SH-SY5Y (cell line): ENCODE measurements at regions not wholly inside any gene's neighbourhood (a gene's known extent, or its start where the extent isn't known, plus 50 kb on each side); places are given as distances from the start of the nearest gene placed in this dataset.

Experiments
- GATA2 ChIP-seq: IDR thresholded peaks from 2 replicates; pipeline ENCODE4 v1.6.1; 2011; ENCODE audit warnings: mild to moderate bottlenecking, low read depth, low read length
- GATA3 ChIP-seq: IDR thresholded peaks from 2 replicates; pipeline ENCODE4 v1.6.1; 2011; ENCODE audit warnings: low read depth, mild to moderate bottlenecking, low read length, moderate library complexity

- no peak for TF ChIP-seq GATA2
- no peak for TF ChIP-seq GATA3
These were observed 205.8 kb upstream of the IL12A start for GRCh38 chr3:159782724-159783421.
